ENCODE measurements at regions not wholly inside any gene's neighbourhood (a gene's known extent, or its start where the extent isn't known, plus 50 kb on each side); places are given as distances from the start of the nearest gene placed in this dataset.

GRCh38 chr10:71029411-71029892 lies 141.1 kb upstream of the PCBD1 start:
- H3K27ac ChIP-seq = no peak overlapping the region
- TF ChIP-seq CTCF (conservative IDR thresholded peaks at IDR 0.05) = no peak

- H3K27ac ChIP-seq = no peak overlapping the region
- TF ChIP-seq CTCF (conservative IDR thresholded peaks at IDR 0.05) = no peak
Measured at GRCh38 chr10:71029907-71030306, 141.5 kb upstream of the PCBD1 start.

- no peak for TF ChIP-seq CTCF (conservative IDR thresholded peaks at IDR 0.05)
- H3K27ac ChIP-seq = no peak overlapping the region
Measured at GRCh38 chr10:71031026-71031425, 142.7 kb upstream of the PCBD1 start.

- no peak overlapping the region for H3K27ac ChIP-seq
- TF ChIP-seq CTCF (conservative IDR thresholded peaks at IDR 0.05) = no peak
Measured at GRCh38 chr10:71031603-71032002, 143.2 kb upstream of the PCBD1 start.

- no peak for TF ChIP-seq CTCF (conservative IDR thresholded peaks at IDR 0.05)
- no peak overlapping the region for H3K27ac ChIP-seq
Measured at GRCh38 chr10:71032887-71033286, 144.5 kb upstream of the PCBD1 start.

GRCh38 chr10:71033396-71033980 lies 145.1 kb upstream of the PCBD1 start:
- TF ChIP-seq CTCF (conservative IDR thresholded peaks at IDR 0.05) = no peak
- H3K27ac ChIP-seq = no peak overlapping the region

- H3K27ac ChIP-seq = no peak overlapping the region
- no peak for TF ChIP-seq CTCF (conservative IDR thresholded peaks at IDR 0.05)
Measured at GRCh38 chr10:71035511-71036296, 147.3 kb upstream of the PCBD1 start.
